Stomach (tissue), 8 donors: ENCODE measurements at regions not wholly inside any gene's neighbourhood (a gene's known extent, or its start where the extent isn't known, plus 50 kb on each side); places are given as distances from the start of the nearest gene placed in this dataset.

ENCODE experiments used
- DNase-seq, 2 donors: peaks; one replicate each; pipeline versions ENCODE4 v3.0.0 to v3.0.0-alpha.2; 2013 to 2019
- H3K27ac ChIP-seq, 5 donors: fragments of 200-600 bp in 4 of 5; sonication (generic) in 4 of 5; one replicate each; pipeline ENCODE4 v1.5.1; 2013 to 2019; ENCODE audit warnings: mild to moderate bottlenecking in 1 of 5, moderate library complexity in 1 of 5
- H3K27me3 ChIP-seq, 3 donors: fragments of 200-600 bp; sonication (generic); one replicate each; pipeline ENCODE4 v1.5.1; 2017 to 2019; ENCODE audit warnings: mixed run types in 1 of 3
- H3K36me3 ChIP-seq, 4 donors: fragments of 200-600 bp; sonication (generic); 1 replicate in 3 of 4; 2 replicates in 1 of 4; pipeline ENCODE4 v1.5.1; 2016 to 2019
- H3K4me1 ChIP-seq, 4 donors: fragments of 200-600 bp; sonication (generic); one replicate each; pipeline ENCODE4 v1.5.1; 2016 to 2019
- H3K4me3 ChIP-seq, 4 donors: fragments of 200-600 bp; sonication (generic) in 3 of 4; one replicate each; pipeline ENCODE4 v1.5.1; 2016 to 2019; ENCODE audit warnings: mild to moderate bottlenecking in 1 of 4
- H3K9me3 ChIP-seq, 4 donors: fragments of 200-600 bp; sonication (generic); one replicate each; pipeline ENCODE4 v1.5.1; 2016 to 2019
- EP300 ChIP-seq: sonication (generic); formaldehyde crosslinking; IDR thresholded peaks from one replicate; pipeline ENCODE4 v1.6.1; 2017; ENCODE audit warnings: antibody characterized with exemption
- POLR2A ChIP-seq, 4 donors: fragments of 450-650 bp; IDR thresholded peaks; one replicate each; pipeline ENCODE4 v1.6.1; 2016; ENCODE audit warnings: antibody characterized with exemption in 4 of 4, control low read depth in 2 of 4, mild to moderate bottlenecking in 1 of 4, moderate library complexity in 1 of 4
- POLR2AphosphoS5 ChIP-seq, 3 donors: sonication (generic); formaldehyde crosslinking; IDR thresholded peaks; one replicate each; pipeline ENCODE4 v1.6.1; 2016; ENCODE audit warnings: antibody characterized with exemption in 3 of 3
- WGBS, 5 donors: extraction: QIAGEN DNeasy Blood & Tissue Kit in 3 of 5; methylation state at CpG; one replicate each; pipeline versions ENCODE4 v1.1.5 to v1.1.7; 2013 to 2018; 5-methylcytosine and 5-hydroxymethylcytosine counted together
- intact Hi-C: fragments of 100-400 bp; cut with DNase I; formaldehyde crosslinking; loops from one replicate; pipeline ENCODE4 v1.15.1; 2023; ENCODE audit warnings: low total_unique reads
- TF ChIP-seq, protein P1 (sequence below), 7 experiments: fragments of 450-650 bp in 4 of 7; fragments of 200-600 bp in 3 of 7; sonication (generic) in 3 of 7; IDR thresholded peaks; one replicate each; pipeline ENCODE4 v1.5.1; 2016 to 2019; ENCODE audit warnings: antibody characterized with exemption in 7 of 7, control low read depth in 2 of 7, mild to moderate bottlenecking in 1 of 7
- donor health status: healthy with polysubstance abuse.
- donor health status: Bipolar disorder and iron deficiency.
- donor health status: healthy.

DNA sequence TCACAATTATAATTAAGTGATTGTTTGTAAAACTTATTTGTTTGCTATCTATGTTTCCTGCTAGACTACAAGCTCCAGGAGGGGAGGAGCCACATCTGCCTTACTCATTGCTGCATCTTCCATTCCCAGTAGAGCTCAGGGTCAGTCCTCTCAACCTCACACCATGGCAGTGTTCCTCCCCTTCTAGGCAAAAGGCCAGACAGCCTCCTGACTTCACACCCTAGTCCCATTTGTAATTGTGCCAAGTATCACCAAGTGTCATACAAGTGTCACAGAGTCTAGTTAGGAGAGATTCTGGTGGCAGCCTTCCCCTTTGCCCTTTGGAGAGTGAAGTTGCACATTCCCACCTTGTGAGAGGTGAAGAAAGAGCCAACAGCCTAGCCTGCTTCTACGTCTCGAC lies 490.4 kb downstream of the INSC start:
- 88 to 100% (median 92%) methylated on average over 2 of the region's 2 CpGs for WGBS, 5 donors
- no peak overlapping the region for H3K27ac ChIP-seq

DNA sequence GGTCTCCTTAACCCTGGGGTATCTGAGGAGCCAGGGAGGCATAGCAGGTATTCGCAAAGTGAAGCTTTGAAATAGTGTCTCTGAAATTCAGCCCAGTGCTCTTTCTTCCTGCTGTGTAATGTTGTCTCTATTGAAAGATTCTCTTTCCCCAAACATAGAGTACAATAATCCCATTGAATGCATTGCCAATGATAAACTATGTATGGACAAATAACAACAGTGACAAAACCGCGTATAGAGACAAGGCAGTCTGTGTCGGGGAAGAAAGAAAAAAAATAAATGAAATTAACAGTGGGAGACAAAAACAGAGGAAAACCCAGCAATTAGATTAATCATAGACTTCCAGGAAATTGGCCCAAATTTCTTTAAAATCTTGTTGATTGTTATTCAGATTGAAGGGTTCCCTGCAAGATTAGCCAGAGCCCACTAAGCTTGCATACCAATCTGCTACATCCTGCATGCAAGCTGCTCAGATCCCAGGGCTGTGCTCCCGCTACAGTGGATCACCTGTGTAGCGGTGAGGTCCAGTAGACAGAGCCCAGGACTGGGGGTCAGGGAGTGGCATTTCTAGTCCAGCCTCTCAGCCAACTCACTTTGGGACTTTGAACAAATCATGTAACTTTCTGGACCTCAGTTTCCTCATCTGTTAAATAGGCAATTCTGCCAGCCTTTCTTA lies 492.8 kb downstream of the INSC start:
- Histone ChIP-seq H3K4me1 (peaks cover 0 to 9% (median 4%) of the 10 kb centered on the region in 4 donors), H3K27ac (no peak overlapping the region), H3K36me3 (no peaks in the 10 kb centered on the region), H3K27me3 (no peaks in the 10 kb centered on the region), H3K9me3 (no peaks in the 10 kb centered on the region), H3K4me3 (no peak overlapping the region)
- intact Hi-C loops, result no loop called here
- 83 to 92% (median 88%) methylated on average over 6 of the region's 6 CpGs for WGBS, 5 donors
- TF ChIP-seq EP300 (no peak), POLR2AphosphoS5 (IDR thresholded peaks at IDR 0.05) (no peak), POLR2A (IDR thresholded peaks at IDR 0.05) (no peak)
- TF ChIP-seq, protein P1, sequence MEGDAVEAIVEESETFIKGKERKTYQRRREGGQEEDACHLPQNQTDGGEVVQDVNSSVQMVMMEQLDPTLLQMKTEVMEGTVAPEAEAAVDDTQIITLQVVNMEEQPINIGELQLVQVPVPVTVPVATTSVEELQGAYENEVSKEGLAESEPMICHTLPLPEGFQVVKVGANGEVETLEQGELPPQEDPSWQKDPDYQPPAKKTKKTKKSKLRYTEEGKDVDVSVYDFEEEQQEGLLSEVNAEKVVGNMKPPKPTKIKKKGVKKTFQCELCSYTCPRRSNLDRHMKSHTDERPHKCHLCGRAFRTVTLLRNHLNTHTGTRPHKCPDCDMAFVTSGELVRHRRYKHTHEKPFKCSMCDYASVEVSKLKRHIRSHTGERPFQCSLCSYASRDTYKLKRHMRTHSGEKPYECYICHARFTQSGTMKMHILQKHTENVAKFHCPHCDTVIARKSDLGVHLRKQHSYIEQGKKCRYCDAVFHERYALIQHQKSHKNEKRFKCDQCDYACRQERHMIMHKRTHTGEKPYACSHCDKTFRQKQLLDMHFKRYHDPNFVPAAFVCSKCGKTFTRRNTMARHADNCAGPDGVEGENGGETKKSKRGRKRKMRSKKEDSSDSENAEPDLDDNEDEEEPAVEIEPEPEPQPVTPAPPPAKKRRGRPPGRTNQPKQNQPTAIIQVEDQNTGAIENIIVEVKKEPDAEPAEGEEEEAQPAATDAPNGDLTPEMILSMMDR (IDR thresholded peaks at IDR 0.05), result no peak
- DNase-seq, result no peak

More for the DNA sequence above, 490.4 kb downstream of the INSC start:
- Histone ChIP-seq H3K4me3 (no peak overlapping the region), H3K36me3 (no peaks in the 10 kb centered on the region), H3K4me1 (peaks cover 0 to 14% (median 6%) of the 10 kb centered on the region in 4 donors), H3K9me3 (no peaks in the 10 kb centered on the region), H3K27me3 (no peaks in the 10 kb centered on the region)
- intact Hi-C loops, result no loop called here
- peak in 1 of 2 donors; percentile 50 for DNase-seq
- TF ChIP-seq POLR2AphosphoS5 (IDR thresholded peaks at IDR 0.05), result peak in 1 of 3 donors; percentile 6
- no peak for TF ChIP-seq EP300

GRCh38 chr11:15609445-15609844 lies 494.7 kb downstream of the INSC start:
- Histone ChIP-seq H3K4me3 (no peak overlapping the region), H3K9me3 (no peaks in the 10 kb centered on the region), H3K27ac (no peak overlapping the region), H3K4me1 (peaks cover 0 to 4% (median 0%) of the 10 kb centered on the region in 4 donors), H3K36me3 (no peaks in the 10 kb centered on the region), H3K27me3 (no peaks in the 10 kb centered on the region)
- TF ChIP-seq, protein P1 (IDR thresholded peaks at IDR 0.05), result no peak
- no peak for TF ChIP-seq POLR2AphosphoS5 (IDR thresholded peaks at IDR 0.05)
- TF ChIP-seq EP300, result no peak
- TF ChIP-seq POLR2A (IDR thresholded peaks at IDR 0.05), result no peak
- 88 to 97% (median 91%) methylated on average over 1 of the region's 1 CpG for WGBS, 5 donors
- DNase-seq, result no peak
- intact Hi-C loops, result no loop called here

GRCh38 chr11:15610881-15611280 lies 496.2 kb downstream of the INSC start:
- WGBS, 5 donors, result 41 to 51% (median 48%) methylated on average over 5 of the region's 5 CpGs
- TF ChIP-seq, protein P1 (IDR thresholded peaks at IDR 0.05), result no peak
- TF ChIP-seq POLR2A (IDR thresholded peaks at IDR 0.05) (no peak), POLR2AphosphoS5 (IDR thresholded peaks at IDR 0.05) (no peak), EP300 (no peak)
- intact Hi-C loops, result no loop called here
- DNase-seq, result no peak
- Histone ChIP-seq H3K4me3 (no peak overlapping the region), H3K27ac (no peak overlapping the region), H3K9me3 (no peaks in the 10 kb centered on the region), H3K36me3 (no peaks in the 10 kb centered on the region), H3K4me1 (peaks cover 0 to 4% (median 0%) of the 10 kb centered on the region in 4 donors), H3K27me3 (no peaks in the 10 kb centered on the region)

- no peak for TF ChIP-seq POLR2AphosphoS5 (IDR thresholded peaks at IDR 0.05)
- no peak for DNase-seq
- H3K36me3 ChIP-seq, result no peaks in the 10 kb centered on the region
- H3K9me3 ChIP-seq, result no peaks in the 10 kb centered on the region
- intact Hi-C loops, result no loop called here
- 52 to 77% (median 68%) methylated on average over 1 of the region's 1 CpG for WGBS, 5 donors
- H3K4me3 ChIP-seq, result no peak overlapping the region
- peaks cover 0 to 10% (median 5%) of the 10 kb centered on the region in 4 donors for H3K4me1 ChIP-seq
- no peak overlapping the region for H3K27ac ChIP-seq
- H3K27me3 ChIP-seq, result no peaks in the 10 kb centered on the region
These were observed 498.5 kb downstream of the INSC start for GRCh38 chr11:15613251-15613650.
